ES-I3 (cell line): ENCODE measurements at regions not wholly inside any gene's neighbourhood (a gene's known extent, or its start where the extent isn't known, plus 50 kb on each side); places are given as distances from the start of the nearest gene placed in this dataset.

Experiments
- H3K36me3 ChIP-seq: 2 replicates; pipeline ENCODE4 v1.6.1; 2013; ENCODE audit warnings: mild to moderate bottlenecking, low read length, control low read depth, moderate library complexity; ENCODE audit not compliant: insufficient read depth
- H3K4me1 ChIP-seq: 2 replicates; pipeline ENCODE4 v1.6.1; 2013; ENCODE audit warnings: mild to moderate bottlenecking, control low read depth, low read length; ENCODE audit not compliant: insufficient read depth
- H3K9ac ChIP-seq: 2 replicates; pipeline ENCODE4 v1.6.1; 2013; ENCODE audit warnings: low read depth, mild to moderate bottlenecking, low read length, moderate library complexity
- H3K9me3 ChIP-seq: 2 replicates; pipeline ENCODE4 v1.6.1; 2013; ENCODE audit warnings: mild to moderate bottlenecking, low read length, moderate library complexity; ENCODE audit not compliant: control insufficient read depth, insufficient read depth

DNA sequence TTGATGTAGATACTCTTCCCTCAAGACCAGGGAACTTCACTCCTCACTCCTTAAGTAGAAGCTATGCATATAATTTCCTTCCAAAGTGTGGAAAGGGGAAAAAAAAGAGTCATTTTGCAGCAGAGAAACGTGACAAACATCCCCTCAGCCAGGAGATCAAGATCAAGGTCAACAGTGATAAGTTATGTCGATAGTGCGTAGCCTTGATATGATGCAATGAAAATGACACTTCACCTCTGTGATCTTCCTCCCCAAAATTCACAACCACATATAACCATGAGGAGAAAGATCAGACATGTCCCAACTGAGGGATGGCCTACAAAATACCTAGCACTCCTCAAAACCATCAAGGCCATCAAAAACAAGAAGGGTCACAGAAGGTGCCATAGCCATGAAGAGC is 160.4 kb upstream of the MYLIP start:
- Histone ChIP-seq H3K36me3 (no peaks in the 10 kb centered on the region), H3K4me1 (no peaks in the 10 kb centered on the region), H3K9ac (no peak overlapping the region), H3K9me3 (peaks cover 8% of the 10 kb centered on the region; the same call in 1 of the 2 replicates)

- Histone ChIP-seq H3K9me3 (no peaks in the 10 kb centered on the region), H3K36me3 (peaks cover 2% of the 10 kb centered on the region; the same call in 1 of the 2 replicates), H3K9ac (no peak overlapping the region), H3K4me1 (peaks cover 12% of the 10 kb centered on the region)
Observed at GRCh38 chr6:15966000-15966520, 162.8 kb upstream of the MYLIP start.

GRCh38 chr6:15962449-15962764 is 166.5 kb upstream of the MYLIP start:
- H3K9me3 ChIP-seq = peaks cover 7% of the 10 kb centered on the region; the same call in 1 of the 2 replicates
- H3K36me3 ChIP-seq = peaks cover 2% of the 10 kb centered on the region; the same call in 1 of the 2 replicates
- no peak overlapping the region for H3K9ac ChIP-seq
- peaks cover 12% of the 10 kb centered on the region for H3K4me1 ChIP-seq

DNA sequence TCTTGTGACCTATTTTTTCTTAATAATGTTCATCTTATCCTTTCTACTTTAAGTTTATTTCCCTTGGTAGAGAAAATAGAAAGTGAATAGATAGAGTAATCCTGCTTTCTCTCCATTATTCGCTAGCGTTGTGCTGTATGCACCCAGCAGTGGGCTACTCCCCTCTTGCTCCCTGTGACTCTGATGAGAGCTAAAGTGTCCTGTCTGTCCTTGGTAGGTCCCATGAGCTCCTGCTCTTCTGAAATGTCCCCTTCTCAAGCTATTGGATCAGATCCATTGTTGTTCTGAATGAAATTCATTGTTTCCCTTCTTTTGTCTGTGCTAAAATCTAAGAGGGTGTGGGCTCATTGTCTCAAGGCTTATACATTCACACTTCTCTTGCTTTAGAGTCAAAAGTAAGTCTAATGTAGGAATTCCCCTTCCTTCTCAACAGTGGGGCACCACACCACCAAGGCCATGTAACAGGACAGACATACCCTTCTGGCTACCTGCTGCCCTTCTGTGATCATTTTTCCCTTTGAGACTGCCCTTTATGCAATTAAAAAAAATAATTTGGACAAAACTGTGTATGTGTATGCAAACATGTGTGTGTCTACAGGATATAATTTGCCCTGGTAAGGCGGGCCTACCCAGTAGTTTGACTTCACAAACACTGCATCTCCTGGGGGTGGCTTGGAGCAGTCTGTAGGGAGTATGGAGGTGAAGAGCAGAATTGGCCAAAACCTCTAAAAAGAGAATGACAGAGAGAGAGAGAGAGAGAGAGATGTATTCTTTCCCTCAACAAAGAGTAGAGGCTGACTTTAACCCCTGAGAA is 167.0 kb upstream of the MYLIP start:
- peaks cover 12% of the 10 kb centered on the region for H3K4me1 ChIP-seq
- peaks cover 7% of the 10 kb centered on the region; the same call in 1 of the 2 replicates for H3K9me3 ChIP-seq
- peaks cover 2% of the 10 kb centered on the region; the same call in 1 of the 2 replicates for H3K36me3 ChIP-seq
- no peak overlapping the region for H3K9ac ChIP-seq

GRCh38 chr6:15960740-15961634 is 167.9 kb upstream of the MYLIP start:
- Histone ChIP-seq H3K4me1 (peaks cover 12% of the 10 kb centered on the region), H3K9me3 (peaks cover 7% of the 10 kb centered on the region; the same call in 1 of the 2 replicates), H3K9ac (no peak overlapping the region), H3K36me3 (peaks cover 2% of the 10 kb centered on the region; the same call in 1 of the 2 replicates)

GRCh38 chr6:15957655-15958169 is 171.2 kb upstream of the MYLIP start:
- Histone ChIP-seq H3K9me3 (peaks cover 7% of the 10 kb centered on the region; the same call in 1 of the 2 replicates), H3K36me3 (peaks cover 2% of the 10 kb centered on the region; the same call in 1 of the 2 replicates), H3K9ac (no peak overlapping the region), H3K4me1 (peaks cover 16% of the 10 kb centered on the region)

- H3K9me3 ChIP-seq = peaks cover 7% of the 10 kb centered on the region; the same call in 1 of the 2 replicates
- no peak overlapping the region for H3K9ac ChIP-seq
- H3K4me1 ChIP-seq = 0 out of 2 replicates have a peak, but pooled peaks cover 4% of the 10 kb centered on the region
- H3K36me3 ChIP-seq = no peaks in the 10 kb centered on the region
Observed at GRCh38 chr6:15956205-15957106, 172.4 kb upstream of the MYLIP start.

DNA sequence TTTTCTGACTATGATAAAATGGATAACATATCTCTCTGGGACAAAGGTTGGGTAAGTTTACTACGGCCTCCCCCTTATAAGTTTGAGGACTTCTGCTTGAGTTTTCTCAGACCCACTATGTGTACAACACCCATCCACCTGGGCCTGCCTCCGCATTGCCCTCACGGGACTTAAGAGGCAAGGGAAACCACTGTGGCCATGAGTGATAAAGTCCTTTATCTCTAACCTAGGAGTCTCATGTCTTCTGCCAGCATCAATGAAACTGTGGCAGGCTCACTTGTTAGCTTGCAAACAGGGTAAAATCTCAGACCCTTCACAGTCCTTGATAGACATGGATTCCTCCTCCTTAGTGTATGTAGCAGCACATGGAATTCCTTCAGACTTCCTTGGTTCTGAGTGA is 173.4 kb upstream of the MYLIP start:
- Histone ChIP-seq H3K9me3 (peaks cover 7% of the 10 kb centered on the region; the same call in 1 of the 2 replicates), H3K9ac (no peak overlapping the region), H3K36me3 (no peaks in the 10 kb centered on the region), H3K4me1 (0 out of 2 replicates have a peak, but pooled peaks cover 4% of the 10 kb centered on the region)

DNA sequence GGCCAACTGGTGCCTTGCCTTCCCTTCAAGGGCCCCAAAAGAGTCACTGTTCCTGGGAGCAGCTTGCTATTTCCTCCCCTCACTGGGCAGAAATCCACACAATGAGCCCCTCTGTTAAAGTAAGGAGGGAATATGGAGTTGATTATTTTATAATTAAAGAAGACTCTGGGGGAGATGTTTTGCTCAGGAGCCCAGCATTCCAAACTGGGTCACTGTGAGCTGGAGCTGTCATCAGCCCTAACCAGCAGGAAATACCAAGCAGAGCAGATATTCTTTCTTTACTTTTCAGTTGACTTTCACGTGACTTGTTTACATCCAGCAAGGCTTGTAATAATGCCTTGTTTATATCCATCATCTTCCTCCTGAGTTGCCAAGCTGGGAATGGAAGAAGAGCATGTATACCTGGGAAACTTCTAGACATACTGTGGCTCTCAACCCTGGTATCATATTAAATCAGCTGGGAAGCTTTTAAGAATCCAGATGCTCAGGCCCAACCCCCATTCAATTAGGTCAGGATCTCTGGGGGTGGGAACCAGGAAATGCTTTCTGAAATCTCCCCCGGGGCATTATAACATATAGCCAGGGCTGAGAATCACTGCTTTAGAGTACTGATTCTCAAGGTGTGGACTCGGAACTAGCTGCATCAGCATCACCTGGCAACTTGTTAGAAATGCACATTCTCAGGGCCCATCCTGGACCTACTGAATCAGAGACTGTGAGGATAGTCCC is 175.6 kb upstream of the MYLIP start:
- Histone ChIP-seq H3K9me3 (no peaks in the 10 kb centered on the region), H3K36me3 (no peaks in the 10 kb centered on the region), H3K9ac (no peak overlapping the region), H3K4me1 (peaks cover 16% of the 10 kb centered on the region)

DNA sequence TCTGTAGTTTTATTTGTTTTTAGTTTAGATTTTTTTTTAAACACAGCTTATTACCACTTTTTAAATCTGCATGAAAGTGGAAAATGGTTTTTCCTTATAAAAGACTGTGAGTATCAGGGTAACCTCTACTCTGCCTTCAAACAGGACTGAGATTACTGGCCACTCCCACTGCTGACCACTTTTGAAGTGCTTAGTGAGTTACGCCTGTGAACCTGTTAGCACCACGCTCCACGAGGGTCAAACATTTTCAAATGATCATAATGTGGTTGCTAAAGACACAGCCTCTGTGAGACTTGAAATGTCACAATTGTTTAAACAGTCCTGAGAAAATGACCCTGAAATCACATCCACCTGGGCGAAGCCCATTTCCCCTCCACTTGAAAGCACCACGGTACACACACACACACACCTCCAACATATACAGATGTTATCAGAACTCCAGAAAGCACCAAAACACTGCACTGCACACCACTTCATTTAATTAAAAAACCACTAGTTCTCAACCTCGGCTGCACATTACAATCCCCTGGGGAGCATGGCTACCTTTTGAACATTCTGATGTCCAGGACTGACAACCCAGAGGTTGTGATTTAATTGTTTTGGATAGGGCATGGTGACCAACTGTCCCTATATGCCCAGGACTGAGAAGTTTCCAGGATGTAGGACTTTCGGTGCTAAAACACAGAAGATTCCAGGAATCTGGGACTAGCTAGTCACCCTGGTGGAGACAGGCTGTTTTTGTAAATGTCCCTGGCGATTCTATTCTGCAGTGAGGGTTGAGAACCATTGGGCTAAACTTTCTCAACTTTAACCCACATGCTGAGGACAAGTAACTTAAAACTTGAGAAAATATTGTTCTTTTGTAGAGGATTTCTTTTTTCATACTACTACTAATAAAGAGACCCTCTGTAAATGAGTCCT is 176.4 kb upstream of the MYLIP start:
- Histone ChIP-seq H3K4me1 (peaks cover 16% of the 10 kb centered on the region), H3K9me3 (no peaks in the 10 kb centered on the region; the same call in 1 of the 2 replicates), H3K36me3 (no peaks in the 10 kb centered on the region), H3K9ac (no peak overlapping the region)

GRCh38 chr6:15950962-15951569 is 177.8 kb upstream of the MYLIP start:
- no peaks in the 10 kb centered on the region; the same call in 1 of the 2 replicates for H3K9me3 ChIP-seq
- H3K36me3 ChIP-seq = no peaks in the 10 kb centered on the region
- no peak overlapping the region for H3K9ac ChIP-seq
- H3K4me1 ChIP-seq = peaks cover 16% of the 10 kb centered on the region

DNA sequence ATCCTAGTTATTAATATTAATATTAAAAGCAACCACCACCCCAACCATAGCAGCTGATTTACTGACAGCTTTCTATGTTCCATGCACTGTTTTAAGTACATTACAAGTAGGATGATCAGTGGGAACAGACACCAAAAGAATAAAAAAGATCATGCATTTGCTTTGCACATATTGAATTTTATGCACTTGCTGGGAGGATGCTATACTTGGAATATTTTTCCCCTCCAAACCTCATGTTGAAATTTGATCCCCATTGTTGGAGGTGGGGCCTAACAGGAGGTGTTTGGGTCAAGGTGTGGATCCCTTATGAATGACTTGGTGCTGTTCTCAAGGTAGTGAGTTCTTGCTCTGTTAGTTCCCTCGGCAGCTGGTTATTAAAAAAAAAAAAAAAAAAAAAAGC is 178.9 kb upstream of the MYLIP start:
- no peaks in the 10 kb centered on the region; the same call in 1 of the 2 replicates for H3K9me3 ChIP-seq
- no peak overlapping the region for H3K9ac ChIP-seq
- H3K36me3 ChIP-seq = no peaks in the 10 kb centered on the region
- H3K4me1 ChIP-seq = peaks cover 16% of the 10 kb centered on the region
